Myocyte (in vitro differentiated cells): ENCODE measurements at regions not wholly inside any gene's neighbourhood (a gene's known extent, or its start where the extent isn't known, plus 50 kb on each side); places are given as distances from the start of the nearest gene placed in this dataset.

Experiments
- DNase-seq: peaks from one replicate; pipeline ENCODE4 v3.0.0-alpha.2; 2012; ENCODE audit warnings: low read depth

DNA sequence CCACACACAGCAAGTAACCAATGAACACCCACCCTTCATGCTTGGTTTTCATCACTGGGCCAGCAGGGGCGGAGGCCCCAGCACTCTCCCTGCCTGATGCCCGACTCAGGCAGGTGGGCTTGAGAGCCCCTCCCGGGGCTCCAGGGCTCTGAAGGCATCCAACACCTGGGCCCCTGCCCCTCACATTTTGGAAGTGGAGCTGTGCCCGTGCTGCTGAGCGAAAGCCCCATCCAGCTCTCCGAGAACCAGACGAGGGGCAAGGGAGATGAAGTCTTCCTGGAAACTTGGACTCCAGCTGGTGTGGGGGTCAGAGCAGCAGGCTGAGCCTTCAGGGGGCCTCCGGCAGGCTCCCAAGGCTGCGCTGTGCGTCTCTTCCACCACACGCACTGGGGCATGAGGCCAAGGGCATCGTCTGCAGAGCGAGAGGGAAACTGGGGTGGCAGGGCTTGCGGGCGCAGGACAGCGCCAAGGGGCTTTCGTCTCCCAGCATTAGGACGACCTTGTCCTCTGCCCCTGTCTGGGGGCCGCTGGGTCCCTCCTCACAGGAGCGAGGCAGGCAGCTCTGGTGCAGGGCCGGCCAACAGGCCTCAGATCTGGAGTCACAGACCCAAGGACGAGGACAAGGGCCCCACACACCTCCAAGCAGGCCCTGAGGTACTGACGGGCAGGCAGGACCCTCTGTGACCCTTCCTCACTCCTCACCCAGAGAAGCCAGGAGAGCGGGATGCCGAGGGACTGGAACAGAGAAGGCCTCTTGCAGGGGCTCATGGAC is 108.3 kb upstream of the FAM20C start:
- no peak for DNase-seq

DNA sequence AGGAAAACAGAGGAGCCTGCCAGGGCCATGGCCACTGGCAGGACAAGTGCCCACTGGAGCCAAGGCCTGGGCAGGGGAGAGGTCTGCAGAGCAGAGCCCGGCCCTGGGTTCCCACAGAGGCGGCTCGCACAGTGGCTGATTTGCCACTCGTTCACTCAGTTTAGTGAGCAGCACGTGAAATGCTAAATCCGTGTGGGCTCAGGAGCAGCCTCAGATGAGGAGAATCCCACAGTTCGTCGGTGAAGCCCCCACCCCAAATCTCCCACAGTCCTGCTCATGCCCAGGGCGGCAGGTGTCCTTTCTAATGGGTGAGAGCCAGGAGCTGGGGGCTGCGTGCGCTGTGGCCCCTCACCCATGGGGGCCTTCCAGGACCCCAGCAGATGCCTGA is 107.7 kb upstream of the FAM20C start:
- no peak for DNase-seq

DNA sequence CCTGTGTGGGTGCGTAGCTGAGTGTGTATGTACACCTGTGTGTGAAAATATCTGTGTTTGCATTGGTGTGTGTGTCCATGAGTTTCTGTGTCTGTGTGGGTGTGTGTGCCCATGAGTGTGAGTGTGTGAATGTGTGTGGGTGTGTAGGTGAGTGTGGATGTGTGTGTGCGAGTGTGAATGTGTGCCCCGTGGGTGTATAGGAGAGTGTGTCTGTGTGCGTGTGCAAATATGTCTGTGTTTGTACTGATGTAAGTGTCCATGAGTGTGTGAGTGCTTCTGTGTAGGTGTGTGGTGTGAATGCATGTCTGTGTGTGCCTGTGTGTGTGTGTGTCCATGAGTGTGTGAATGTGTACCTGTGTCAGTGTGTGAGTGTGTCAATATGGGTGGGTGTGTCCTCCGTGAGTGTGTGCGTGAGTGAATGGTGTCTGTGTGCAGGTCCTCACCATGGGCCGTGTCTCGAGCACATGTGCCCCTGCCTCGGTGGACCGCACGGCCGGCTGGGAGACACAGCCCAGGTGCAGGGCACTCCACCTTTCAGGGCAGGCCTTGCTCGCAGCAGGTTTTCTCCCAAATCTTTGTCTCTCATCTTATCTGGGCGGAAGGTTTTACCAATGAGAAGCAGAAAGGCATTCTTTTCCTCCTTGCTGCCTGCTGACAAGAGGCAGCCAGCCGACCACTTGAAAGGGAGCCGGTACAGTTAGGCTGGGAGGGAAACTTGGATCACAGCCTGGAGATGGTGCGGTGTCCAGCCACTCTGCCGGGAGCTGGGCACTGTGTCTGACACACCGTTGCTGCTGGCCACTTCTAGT is 107.1 kb upstream of the FAM20C start:
- DNase-seq, result peak; percentile 56

DNA sequence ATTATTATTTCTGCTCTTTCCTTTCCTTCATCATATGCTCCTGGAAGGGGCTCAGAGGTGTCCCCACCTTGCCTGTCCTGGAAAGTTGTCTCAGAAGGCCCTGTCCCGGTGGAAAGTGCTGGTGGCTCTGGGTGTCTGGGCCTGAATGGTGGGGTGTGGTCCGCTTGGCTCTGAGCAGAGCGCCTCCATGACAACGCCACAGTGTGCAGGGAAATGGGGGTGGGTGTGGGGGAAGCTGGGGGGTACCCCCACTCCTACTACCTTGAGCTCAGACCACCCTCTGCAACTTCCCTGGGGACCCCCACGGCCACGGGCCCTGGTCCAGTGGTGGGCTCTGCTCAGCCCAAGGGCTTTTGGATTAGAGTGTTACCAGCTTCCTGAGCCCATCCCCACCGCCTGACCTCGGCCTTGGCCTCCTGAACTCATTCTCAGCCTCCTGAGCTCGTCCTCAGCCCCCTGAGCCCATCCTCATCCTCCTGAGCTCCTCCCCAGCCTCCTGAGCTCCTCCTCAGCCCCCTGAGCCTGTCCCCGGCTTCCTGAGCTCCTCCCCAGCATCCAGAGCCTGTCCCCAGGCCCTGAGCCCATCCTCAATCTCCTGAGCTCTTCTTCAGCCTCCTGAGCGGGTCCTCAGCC is 106.4 kb upstream of the FAM20C start:
- DNase-seq, result no peak

DNA sequence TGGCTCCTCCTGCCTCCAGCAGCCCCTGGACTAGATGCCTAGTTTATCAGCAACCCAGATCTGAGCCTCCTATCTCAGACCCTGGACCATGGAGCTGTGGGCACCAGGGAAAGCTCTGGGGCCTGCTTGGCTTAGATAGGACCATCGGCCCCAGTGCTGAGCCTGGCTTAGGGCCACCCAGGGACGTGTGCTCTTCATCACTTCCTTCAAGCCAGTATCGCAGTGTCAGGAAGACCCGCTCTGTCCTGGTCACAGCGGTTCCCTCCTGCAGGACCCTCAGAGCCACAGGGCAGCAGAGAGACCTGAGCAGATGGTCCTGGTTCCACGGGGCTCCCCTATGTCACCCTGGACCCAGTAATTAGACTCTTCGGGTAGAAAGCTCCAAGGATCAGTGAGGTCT is 105.7 kb upstream of the FAM20C start:
- no peak for DNase-seq

DNA sequence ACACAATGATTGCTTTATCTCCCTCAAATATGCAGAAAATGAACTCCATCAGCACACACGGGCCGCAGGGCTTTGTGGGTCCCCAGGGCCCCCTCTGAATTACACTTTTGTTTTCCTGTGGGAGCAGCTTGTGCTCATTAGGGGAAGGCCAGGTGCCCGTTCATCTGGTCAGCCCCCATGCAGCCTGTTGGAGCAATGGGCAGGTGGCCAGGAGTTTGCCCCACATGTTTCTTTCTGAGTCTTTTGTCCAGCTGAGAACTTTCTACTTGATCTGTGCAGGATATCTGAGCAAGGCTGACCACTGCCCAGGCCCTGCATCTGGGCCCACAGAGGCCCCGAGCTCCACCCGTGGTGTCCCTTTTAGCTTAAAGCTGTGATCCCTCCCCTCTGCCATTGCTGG is 105.3 kb upstream of the FAM20C start:
- peak; percentile 38 for DNase-seq

DNA sequence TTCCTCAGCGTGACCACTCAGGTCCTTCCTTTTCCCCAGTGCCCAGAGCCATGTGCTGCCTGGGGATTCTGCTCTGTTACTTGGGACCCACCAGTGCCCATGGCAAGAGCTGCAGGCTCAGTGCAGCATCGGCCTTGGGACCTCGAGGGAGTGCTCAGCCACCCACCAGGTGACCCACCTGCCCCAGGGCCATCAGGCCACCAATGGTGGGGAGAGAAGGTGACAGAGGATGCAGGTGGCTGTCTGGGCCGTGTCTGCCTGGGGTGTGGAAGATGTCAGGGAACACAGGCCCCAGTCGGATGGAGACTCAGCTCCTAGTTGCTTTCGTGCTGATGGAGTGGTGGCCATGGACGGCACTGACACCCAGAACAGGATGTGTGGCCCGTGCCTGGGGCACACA is 104.7 kb upstream of the FAM20C start:
- no peak for DNase-seq

DNA sequence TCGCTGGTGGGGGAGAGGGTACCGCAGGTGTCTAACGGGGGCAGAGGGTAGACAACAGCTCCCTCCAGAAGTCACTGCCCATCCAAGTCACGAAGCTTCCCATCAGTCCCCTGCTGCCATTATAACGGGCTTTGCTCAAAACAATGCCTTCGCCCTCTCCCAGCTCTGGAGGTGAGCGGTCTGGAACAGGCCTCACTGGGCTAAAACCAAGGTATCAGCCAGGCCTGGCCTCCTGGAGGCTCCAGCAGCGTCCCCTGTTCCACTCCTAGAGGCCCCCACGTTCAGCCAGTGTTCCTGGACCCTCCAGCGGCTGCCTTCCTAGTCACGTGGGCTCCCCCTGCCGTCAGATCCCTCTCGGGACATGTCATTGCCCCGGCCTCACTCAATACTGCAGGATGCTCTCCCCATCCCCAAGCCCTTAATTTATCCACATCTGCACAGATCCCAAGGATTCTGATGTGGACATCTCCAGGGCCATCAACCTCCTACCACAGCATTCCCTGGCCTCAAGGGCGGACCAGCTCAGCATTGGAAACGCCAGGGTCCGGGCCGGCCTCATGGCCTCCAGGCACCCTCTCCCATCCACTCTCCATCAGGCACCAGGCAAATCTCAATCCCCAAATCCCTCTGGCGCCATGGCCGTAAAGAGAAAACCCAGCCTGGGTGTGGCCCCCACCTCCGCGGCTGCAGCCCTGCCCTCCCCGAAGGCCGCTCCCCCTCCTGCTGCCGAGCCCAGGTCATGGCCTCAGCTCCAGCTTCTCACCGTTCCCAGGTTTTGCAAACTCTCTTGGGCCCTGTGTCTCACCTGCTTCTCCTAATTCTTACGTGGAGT is 104.1 kb upstream of the FAM20C start:
- no peak for DNase-seq

DNA sequence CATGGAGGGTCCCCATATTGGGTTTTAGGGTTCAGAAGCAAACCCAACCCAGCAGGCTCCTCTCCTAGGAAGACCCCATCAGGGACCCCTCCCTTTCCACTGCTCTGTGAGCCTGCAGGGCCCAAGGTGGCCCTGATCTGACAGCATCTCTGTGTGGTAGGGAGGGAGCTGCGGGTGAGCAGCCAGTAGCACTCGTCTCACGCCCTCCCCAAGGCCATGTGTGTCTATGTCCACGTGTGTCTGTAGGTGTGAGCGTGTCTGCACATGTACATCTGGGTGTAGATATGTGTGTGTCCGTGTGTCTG is 103.5 kb upstream of the FAM20C start:
- DNase-seq, result no peak

DNA sequence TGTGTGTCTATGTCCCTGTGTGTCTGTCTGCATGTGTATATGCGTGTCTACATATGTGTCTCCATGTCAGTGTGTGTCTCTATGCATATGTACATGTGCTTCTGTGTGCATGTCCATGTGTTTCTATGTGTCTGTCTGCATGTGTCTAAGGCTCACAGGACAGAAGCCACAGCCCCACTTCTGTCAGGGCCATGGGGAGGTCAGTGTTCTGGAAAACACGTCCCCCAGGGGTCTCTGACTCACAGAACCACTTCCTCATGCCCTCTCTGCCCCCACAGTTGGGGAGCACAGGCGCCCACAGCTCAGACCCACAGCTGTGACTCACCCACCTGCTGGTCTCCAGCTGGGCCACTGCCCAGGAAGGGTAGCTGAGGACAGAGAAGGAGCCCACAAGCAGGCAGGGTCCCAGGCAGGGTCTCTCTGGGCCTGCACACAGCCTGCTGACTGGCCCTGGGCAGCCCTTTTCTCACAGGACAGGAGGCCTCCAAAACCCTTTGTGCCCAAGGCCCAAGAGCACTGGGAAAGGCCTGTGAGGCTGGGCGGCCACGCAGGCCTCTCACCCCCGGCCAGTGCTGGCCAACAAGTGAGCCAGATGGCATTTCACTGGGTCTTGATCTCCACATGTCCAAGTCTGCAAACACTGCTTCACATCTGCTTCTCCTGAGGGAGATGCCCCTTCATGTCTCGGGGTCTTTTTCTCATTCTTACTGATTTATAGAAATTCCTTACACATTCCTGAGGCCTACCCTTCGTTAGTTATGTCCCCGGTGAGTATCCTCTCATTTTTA is 102.9 kb upstream of the FAM20C start:
- DNase-seq, result peak; percentile 99

DNA sequence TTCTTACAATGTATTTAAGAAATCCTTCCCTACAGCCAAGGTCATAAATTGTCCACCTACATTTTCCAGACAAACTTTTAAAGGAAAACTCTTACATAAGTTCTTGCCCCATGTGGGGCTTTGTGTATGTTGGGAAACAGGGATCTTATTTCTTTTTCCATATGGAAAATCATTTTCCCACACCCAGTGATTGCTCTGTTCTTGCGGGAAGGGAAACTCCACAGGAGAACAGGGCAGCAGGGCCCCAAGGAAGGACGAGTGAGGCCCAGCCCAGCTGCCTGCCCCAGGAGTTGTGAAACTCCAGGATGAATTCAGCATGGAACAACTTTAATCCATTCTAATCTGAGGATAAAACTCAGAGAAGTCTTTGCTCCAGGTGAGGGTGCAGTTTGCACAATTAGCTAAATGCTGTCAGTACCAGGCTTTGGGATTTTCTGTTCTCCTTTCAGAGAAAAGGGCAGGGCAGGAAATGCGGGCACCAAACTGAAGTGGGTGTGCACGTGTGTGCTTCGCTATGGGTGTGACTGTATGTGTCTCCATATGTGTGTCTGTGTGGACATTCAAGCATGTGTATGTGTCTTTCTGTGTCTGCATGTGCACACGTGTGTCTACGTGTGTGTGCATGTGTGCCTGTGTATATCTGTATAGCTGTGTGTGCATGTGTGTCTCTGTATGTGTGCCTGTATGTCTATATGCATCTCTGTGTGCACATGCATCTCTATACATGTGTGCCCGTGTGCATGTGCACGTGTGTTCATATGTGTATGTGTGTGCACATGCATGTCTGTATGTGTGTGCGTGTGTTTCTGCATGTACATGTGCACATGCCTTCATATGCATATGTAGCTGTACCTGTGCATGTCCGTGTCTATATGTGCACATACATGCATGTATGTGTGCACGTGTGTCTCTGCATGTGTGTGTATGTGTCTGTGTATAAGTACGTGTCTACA is 102.0 kb upstream of the FAM20C start:
- DNase-seq, result peak; percentile 43

DNA sequence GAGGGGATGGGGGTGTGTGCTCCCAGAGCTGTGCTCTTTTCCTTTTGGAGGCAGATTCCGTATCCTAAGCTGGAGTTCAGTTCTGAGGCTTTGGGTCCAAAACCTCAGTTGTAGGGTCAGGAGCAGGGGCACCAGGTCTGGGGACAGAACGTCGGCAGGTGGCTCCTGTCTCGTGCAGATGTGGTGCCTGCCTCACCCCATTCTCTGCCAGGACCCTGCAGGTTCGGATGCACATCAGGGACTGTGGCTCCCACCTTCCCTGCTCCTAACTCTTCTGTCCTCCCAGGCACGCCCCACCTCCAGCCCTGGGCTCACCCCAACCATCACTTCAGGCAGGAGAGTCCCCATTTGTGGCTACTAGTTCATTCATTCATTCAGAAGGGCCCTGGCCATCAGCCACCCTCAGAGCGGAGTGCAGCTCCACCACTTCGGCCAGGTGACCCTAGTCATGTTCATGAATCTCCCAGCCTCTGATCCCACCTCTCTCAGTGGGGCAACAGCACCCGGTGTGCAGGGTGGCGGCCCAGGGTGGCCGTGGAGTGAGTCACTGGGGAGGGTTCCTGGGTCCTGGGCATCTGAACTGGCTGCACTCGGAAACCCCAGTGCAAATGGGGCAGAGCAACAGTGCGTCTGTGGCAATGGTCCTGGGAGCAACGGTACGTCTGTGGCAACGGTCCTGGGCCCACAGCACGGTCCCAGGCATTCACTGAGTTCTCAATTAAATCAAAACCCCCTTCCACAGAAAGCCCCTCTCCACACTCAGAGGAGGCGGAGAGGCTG is 100.8 kb upstream of the FAM20C start:
- DNase-seq, result no peak

DNA sequence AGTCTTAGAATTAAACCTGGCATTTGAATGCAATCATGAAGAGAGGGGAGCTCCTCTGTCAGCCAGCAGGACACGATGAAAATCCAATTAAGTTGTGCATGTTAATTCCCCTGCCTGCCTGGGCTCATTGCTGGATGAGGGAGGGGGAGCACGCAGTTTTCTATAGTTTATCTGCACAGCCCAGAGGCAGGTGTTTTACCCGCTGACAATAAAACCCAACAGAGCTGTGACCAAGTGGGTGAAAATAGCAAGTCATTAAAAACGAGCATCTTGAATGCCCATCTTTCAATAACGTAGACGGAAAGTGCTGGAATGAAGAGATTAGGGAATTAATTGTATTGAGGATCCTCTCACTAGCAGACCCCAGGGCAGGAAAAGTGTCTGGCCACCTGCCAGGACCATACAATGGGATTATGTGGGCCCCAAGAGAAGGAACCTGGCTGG is 100.1 kb upstream of the FAM20C start:
- no peak for DNase-seq

DNA sequence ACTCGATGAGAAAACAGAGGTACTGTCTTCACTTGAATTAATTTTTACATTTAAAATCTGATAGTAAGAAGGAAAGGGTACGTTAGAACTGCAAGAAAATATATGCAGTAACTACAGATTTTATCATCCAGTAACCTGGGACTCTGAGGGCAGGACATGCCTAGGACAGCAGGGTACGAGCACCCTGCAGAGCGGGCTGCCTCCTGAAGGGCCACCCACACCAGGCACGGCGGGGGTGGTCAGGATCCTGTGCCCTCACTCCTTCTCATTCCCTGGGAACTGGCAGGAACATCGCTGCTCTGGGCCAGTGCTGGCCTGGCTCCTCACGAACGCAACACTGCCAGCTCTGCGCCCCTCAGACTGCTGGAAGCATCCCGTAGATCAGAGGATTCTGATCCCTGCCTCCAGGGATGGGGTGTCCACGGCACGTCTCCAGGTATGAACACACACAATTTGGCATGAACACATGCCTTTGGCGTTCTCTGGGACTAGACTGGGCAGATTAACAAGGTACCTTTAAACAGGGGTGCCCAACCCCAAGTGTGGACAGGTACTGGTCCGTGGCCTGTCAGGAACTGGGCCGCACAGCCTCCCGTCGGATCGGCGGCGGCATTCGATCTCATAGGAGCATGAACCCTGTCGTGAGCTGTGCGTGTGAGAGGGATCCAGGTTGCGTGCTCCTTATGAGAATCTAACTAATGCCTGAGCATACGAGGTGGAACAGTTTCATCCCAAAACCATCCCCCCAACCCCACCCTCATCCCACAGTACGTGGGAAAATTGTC is 99.3 kb upstream of the FAM20C start:
- no peak for DNase-seq

DNA sequence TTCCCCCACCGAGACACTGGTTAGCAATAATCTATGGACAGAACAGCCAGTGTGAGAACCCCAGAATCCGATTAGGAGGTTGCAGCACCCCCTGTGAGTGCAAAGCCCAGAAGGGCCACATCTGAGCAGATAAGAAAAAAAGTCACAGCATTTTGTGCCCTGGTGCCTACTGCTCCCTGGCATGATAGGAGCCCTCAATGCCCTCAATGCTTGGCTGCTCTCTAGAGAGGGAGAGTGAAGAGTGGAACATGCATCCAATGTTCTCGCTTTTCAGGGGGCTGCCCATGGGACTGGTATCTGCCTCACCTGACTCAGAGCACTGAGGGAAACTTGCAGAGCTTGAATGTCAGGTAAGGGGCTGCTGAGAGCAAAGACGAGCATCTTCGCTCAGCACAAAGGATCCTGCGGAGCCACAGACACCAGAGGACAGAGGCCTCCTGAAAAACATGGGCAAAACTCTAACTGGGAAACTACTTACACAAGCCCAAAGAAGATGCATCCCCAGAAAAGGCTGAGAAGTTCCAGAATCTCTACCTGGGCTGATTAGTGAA is 98.0 kb upstream of the FAM20C start:
- DNase-seq, result no peak

DNA sequence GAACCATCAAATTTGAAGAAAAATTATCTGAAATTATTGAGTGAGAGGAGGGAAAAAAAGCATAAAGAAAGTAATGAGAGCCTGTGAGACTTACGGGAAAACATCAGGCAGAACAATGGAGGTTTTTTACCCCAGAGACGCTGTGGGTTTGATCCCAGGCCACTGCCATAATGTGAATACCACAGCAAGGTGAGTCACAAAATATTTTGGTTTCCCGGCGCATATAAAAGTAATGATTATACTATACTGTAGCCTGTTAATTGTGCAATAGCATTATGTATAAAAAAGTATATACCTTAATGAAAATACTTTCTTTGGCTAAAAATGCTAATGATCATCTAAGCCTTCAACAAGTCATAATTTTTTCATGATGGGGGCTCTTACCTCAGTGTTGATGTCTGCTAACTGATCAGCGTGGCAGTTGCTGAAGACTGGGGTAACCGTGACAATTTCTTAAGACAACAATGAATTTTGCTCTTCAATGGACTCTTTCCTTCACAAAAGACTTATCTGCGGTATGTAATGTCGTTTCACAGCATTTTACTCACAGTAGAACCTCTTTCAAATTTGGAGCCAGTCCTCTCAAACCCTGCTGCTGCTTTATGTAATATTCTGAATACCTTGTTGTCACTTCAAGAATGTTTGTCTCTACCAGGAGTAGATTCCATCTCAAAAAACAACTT is 97.0 kb upstream of the FAM20C start:
- peak; percentile 32 for DNase-seq

DNA sequence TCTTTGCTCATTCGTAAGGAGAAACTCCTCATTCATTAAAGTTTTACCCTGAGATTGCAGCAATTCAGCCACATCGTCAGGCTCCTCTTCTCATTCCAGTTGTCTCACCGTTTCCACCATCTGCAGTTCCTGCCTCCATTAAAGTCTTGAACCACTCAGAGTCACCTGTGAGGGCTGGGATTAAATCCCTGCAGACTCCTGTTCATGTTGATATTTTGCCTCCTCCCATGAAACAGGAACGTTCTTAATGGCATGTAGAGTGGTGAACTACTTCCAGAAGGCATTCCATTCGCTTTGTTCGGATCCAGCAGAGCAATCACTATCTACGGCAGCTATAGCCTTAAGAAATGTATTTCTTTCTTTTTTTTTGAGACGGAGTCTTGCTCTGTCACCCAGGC is 96.5 kb upstream of the FAM20C start:
- DNase-seq, result no peak
